GM10266 (cell line): ENCODE measurements at regions not wholly inside any gene's neighbourhood (a gene's known extent, or its start where the extent isn't known, plus 50 kb on each side); places are given as distances from the start of the nearest gene placed in this dataset.
A peak's percentile ranks its signal among the peaks of the same experiment; 100 is the strongest.

Experiments used
- DNase-seq: peaks from one replicate; pipeline ENCODE4 v3.0.0; 2012; ENCODE audit errors: extremely low spot score
- TF ChIP-seq, protein P1 (sequence below): IDR thresholded peaks from 2 replicates; pipeline ENCODE4 v1.5.1; 2012; ENCODE audit warnings: mild to moderate bottlenecking, low read depth; ENCODE audit not compliant: control insufficient read depth, insufficient read depth; ENCODE audit errors: missing control alignments

DNA sequence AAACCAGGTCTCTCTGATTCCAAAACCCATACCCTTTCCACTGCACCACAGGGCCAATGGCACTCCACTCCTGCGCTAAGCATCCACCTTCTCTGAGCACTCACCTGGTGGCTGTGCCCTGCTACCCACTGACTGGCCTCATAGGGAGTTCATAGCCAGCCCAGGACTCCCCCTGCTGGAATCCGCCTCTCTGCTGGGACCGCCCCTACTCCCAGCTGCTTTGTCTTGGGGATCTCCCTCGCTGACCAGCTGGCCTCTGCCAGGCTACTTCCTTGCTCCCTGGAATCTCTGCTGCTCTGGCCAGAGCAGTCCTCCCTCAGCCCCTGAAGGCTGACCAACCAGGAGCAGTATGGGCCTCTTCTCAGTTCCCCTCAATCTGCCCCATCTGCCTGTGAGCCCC is 129.7 kb downstream of the FAXC start:
- peak; percentile 19 for DNase-seq
- TF ChIP-seq, protein P1, sequence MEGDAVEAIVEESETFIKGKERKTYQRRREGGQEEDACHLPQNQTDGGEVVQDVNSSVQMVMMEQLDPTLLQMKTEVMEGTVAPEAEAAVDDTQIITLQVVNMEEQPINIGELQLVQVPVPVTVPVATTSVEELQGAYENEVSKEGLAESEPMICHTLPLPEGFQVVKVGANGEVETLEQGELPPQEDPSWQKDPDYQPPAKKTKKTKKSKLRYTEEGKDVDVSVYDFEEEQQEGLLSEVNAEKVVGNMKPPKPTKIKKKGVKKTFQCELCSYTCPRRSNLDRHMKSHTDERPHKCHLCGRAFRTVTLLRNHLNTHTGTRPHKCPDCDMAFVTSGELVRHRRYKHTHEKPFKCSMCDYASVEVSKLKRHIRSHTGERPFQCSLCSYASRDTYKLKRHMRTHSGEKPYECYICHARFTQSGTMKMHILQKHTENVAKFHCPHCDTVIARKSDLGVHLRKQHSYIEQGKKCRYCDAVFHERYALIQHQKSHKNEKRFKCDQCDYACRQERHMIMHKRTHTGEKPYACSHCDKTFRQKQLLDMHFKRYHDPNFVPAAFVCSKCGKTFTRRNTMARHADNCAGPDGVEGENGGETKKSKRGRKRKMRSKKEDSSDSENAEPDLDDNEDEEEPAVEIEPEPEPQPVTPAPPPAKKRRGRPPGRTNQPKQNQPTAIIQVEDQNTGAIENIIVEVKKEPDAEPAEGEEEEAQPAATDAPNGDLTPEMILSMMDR, result peak; percentile 56

DNA sequence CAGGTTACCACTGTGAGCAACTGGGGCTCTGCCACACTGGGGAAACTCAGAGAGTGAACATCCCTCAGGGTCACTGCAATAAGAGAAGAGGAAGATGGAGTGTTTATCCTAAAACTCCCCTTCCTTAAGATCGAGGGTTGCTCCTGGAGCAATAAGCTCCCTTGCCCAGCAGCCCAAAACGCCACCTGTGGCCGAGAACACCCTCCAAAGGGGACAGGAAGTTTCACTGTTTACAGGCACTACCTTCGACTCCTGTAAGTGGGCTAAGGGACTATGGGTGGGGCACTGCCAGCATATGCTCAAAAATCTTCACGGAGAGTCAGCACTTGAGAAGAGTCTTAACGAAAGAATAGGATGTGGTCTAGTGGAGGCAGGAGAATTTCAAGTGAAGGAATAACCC is 132.5 kb downstream of the FAXC start:
- TF ChIP-seq, protein P1, result no peak
- DNase-seq, result no peak

DNA sequence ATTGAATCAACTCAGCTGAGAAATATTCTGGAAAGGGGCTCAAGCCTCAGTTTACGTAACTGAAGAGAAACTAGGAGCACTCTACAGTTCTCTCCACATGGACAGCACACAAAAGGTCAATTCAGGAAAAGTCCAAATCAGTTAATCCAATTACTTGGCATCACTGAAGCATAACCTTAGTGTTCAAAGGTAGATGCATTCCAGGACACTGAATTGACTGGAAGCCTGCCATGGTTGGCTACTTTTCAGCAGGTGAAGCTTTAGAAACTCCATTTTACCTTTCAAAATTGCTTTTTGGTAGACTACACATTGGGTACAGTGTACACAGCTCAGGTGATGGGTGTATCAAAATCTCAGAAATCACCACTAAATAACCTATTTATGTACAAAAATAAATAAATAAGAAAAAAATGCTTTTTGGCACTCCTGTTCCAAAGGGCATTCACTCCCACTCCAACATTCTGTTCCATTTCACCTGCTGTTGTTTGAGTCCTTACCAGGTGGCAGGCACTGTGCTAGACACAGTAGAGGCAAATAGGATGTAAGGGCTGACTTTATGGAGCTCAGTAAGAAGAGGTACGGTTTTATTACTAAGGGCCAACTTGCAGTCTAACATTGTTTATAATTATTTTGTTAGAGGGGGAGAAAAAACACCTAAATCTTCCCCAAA is 153.4 kb downstream of the FAXC start:
- TF ChIP-seq, protein P1, result no peak
- DNase-seq, result no peak

DNA sequence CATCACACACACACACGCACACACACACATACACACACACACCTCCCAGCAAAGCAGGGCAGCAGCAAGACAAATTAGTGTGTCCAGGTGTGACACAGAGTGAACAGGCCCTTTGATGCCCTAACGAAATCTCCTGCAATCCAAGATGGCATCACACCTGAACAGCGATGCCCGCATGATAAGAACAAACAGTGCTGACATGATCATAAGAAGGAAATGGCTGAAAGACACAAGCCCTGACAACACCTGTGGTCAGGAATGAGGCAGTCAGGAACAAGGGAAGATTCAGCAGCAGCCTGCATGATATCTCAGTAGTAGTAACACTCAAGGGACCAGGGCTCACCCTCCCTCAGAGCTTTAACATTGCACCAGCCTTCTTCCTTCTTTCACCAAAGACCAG is 156.9 kb downstream of the FAXC start:
- no peak for DNase-seq
- TF ChIP-seq, protein P1, result no peak

DNA sequence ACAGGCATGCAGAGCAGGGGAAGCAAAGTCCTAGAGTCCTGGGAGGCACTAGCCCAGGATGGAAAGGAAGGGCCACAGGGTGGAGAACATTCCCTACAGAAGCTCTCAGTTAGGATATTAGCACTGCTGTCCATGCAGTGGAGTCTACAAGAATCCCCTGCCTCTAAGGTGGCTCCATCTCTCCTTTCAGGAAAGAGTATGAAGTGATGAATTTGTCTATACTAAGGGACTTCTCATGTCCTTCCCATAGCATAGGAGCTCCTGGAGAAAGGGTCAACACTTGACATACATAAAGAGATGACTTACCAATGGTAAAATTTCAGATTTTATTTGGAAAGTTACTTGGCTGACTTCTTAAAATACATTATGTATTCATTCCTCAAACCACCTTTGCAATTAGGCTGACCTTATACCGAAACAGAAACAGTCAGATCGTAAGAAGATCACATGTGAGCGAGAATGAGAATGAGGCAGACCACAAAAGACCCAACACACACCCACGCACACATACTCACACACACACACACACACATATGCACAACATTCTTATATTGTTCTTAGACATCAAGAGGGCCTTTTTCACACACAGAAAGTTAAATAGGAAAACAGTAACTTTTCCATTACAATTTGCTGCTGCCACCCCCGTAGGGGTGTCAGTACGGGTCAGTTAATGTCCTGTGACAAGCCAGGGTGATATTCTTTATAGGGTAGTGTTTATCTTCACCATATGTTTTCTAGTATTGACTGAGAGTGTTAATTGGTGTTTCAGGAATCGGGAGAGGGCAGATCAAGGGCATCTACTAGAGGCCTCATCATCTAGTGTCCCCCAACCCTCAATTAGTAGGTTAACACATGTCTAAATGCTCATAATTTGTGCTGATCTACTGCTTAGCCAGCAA is 159.4 kb downstream of the FAXC start:
- peak; percentile 54 for DNase-seq
- TF ChIP-seq, protein P1, result no peak

DNA sequence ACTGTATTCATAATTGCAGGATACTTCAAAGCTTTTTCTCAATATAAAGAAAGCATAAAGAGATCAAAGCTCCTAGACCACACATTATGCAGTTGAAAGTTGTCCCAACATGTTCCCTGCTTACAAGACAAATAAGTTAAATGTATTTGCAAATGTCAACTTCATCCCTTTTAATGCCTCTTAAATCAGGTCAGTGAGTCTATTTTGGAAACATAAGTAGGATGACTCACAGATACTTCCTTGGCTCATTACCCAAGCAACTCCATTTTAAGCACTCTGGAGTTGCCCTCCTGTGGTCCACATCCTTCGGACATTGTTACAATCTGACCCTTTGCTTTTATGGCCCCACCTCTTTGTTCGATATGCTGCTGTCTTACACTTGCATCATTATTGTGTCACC is 162.0 kb downstream of the FAXC start:
- DNase-seq, result no peak
- TF ChIP-seq, protein P1, result no peak

DNA sequence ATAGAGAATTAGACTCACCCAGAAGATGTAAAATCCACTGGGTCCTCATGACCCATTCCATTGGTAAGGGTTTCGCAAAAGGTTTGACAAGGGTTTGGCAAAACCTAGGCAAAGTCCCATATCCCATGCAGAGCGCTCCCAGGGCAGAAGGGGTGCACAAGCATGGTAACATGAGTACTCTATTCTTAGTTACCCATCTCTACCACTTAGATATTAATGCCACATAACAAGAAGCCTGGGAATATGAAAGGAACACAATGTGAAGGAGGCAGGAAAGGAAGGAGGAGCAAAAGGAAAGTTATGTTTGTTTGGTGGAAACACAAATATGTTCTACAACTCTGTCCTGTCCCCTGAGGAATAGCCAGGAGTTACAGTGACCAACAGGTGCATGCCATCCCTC is 163.1 kb downstream of the FAXC start:
- no peak for DNase-seq
- TF ChIP-seq, protein P1, result no peak
